ENCODE measurements at regions not wholly inside any gene's neighbourhood (a gene's known extent, or its start where the extent isn't known, plus 50 kb on each side); places are given as distances from the start of the nearest gene placed in this dataset.

DNA sequence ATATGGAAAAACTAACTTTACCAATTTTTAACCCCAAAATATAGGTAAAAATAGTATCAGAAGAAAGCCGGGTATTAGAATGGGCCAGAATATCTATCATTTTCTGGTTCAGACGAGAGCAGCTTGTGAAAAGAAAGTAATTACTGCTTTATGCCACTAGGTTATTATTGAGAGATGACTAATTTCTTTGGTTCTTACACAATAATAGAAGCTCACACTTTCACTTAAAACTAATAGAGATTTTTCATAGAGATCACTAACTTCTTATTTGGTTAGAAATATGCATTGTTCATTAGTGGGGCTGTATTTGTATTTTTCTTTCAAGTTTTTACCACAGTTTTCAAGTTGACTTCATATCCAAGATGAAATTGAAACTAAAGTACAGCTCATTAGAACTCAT, 1241.2 kb upstream of the FLRT2 start:
- TF ChIP-seq, protein P1, sequence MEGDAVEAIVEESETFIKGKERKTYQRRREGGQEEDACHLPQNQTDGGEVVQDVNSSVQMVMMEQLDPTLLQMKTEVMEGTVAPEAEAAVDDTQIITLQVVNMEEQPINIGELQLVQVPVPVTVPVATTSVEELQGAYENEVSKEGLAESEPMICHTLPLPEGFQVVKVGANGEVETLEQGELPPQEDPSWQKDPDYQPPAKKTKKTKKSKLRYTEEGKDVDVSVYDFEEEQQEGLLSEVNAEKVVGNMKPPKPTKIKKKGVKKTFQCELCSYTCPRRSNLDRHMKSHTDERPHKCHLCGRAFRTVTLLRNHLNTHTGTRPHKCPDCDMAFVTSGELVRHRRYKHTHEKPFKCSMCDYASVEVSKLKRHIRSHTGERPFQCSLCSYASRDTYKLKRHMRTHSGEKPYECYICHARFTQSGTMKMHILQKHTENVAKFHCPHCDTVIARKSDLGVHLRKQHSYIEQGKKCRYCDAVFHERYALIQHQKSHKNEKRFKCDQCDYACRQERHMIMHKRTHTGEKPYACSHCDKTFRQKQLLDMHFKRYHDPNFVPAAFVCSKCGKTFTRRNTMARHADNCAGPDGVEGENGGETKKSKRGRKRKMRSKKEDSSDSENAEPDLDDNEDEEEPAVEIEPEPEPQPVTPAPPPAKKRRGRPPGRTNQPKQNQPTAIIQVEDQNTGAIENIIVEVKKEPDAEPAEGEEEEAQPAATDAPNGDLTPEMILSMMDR (IDR thresholded peaks at IDR 0.05): no peak
- TF ChIP-seq POLR2AphosphoS5 (IDR thresholded peaks at IDR 0.05): no peak
- TF ChIP-seq POLR2A (IDR thresholded peaks at IDR 0.05): no peak

Measured in sigmoid colon (tissue), 4 donors.